H7 (cell line): ENCODE measurements at regions not wholly inside any gene's neighbourhood (a gene's known extent, or its start where the extent isn't known, plus 50 kb on each side); places are given as distances from the start of the nearest gene placed in this dataset.

Experiments
- DNase-seq: peaks from one replicate; pipeline ENCODE4 v3.0.0; 2012
- H3K27me3 ChIP-seq: 2 replicates; pipeline ENCODE4 v1.6.0; 2011; ENCODE audit warnings: mild to moderate bottlenecking, low read length; ENCODE audit not compliant: control insufficient read depth, insufficient read depth
- H3K36me3 ChIP-seq: replicated peaks from 2 replicates; pipeline ENCODE4 v1.5.1; 2011; ENCODE audit warnings: low read length; ENCODE audit not compliant: control insufficient read depth, insufficient read depth
- H3K4me3 ChIP-seq: 2 replicates; pipeline ENCODE4 v1.5.1; 2011; ENCODE audit warnings: low read depth, mild to moderate bottlenecking, control low read depth, low read length, moderate library complexity; ENCODE audit not compliant: insufficient read depth

- no peaks in the 10 kb centered on the region for H3K36me3 ChIP-seq
- no peak overlapping the region for H3K4me3 ChIP-seq
- no peaks in the 10 kb centered on the region for H3K27me3 ChIP-seq
- DNase-seq = no peak
Measured at GRCh38 chr12:42809226-42809625, 219.7 kb upstream of the PRICKLE1 start.

GRCh38 chr12:42807766-42808165, 218.2 kb upstream of the PRICKLE1 start:
- DNase-seq = no peak
- no peaks in the 10 kb centered on the region for H3K36me3 ChIP-seq
- H3K27me3 ChIP-seq = no peaks in the 10 kb centered on the region
- no peak overlapping the region for H3K4me3 ChIP-seq

DNA sequence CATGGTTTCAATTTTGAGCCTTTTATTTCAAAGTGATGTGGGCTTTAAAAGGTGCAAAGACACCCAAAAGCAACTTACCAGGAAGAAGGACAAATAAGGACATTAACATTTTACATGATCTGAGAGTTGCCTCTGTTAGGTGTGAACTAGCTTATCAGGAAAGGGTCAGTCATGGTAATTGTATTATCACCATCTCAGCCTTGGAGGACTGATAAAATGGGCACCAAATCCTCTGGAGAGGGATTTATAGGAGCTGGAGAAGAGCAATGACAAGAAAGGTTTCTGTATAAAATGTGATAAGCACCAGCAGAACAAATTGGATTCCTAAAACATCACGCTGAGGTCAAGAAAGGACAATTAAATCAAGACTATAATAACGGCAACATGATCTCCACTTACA, 217.7 kb upstream of the PRICKLE1 start:
- no peak overlapping the region for H3K4me3 ChIP-seq
- no peaks in the 10 kb centered on the region for H3K36me3 ChIP-seq
- DNase-seq = no peak
- H3K27me3 ChIP-seq = no peaks in the 10 kb centered on the region

GRCh38 chr12:42804928-42805327, 215.4 kb upstream of the PRICKLE1 start:
- H3K36me3 ChIP-seq = no peaks in the 10 kb centered on the region
- DNase-seq = peak; percentile 32
- H3K27me3 ChIP-seq = no peaks in the 10 kb centered on the region
- H3K4me3 ChIP-seq = no peak overlapping the region

- no peaks in the 10 kb centered on the region for H3K27me3 ChIP-seq
- DNase-seq = no peak
- H3K4me3 ChIP-seq = no peak overlapping the region
- no peaks in the 10 kb centered on the region for H3K36me3 ChIP-seq
Measured at GRCh38 chr12:42802785-42803189, 213.2 kb upstream of the PRICKLE1 start.

DNA sequence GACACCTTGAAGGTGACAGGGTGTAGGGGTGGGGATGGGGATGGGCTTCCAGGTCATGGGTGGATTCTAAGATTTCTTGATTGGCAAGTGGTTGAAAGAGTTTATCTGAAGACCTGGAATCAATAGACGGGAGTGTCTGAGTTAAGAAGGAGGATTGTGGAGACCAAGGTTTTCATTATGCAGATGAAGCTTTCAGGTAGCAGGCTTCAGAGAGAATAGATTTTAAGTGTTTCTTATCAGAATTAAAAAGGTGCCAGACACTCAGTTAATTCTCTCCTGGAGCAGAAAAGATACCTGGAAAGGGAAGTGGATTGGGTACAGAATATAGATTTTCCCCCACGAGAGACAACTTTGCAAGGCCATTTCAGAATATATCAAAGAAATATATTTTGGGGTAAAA, 211.7 kb upstream of the PRICKLE1 start:
- H3K4me3 ChIP-seq = no peak overlapping the region
- DNase-seq = no peak
- no peaks in the 10 kb centered on the region for H3K36me3 ChIP-seq
- no peaks in the 10 kb centered on the region for H3K27me3 ChIP-seq

- no peak for DNase-seq
- no peaks in the 10 kb centered on the region for H3K27me3 ChIP-seq
- H3K4me3 ChIP-seq = no peak overlapping the region
- H3K36me3 ChIP-seq = no peaks in the 10 kb centered on the region
Measured at GRCh38 chr12:42799966-42800365, 210.4 kb upstream of the PRICKLE1 start.

DNA sequence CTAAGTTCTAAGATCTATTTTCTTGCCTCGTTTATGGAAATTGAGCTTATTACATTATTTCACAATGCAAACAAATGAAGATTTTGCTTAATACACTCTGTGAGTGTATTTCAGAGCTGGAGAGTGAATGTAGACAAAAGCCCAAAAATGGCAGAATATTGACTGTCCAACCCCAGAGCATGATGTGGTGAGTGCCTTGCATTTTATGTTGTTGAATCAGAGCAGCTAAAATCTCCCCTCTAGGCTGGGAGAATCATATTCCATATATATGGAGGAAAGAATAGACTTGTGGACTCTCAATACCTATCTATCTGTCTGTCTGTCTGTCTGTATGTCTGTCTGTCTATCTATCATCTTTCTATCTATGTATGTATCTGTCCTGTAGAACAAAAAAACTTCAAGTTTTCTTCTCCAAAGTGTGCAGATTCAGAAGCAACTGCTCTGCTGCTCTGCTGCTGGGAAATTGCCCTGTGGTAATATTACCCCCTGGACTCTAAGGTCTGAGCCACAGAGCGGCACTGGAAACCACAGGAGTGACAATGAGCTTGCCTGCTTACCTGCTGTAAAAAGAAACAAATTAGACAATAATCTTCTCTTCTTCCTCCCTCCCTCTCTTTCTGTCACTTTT, 209.4 kb upstream of the PRICKLE1 start:
- Histone ChIP-seq H3K27me3 (no peaks in the 10 kb centered on the region), H3K36me3 (no peaks in the 10 kb centered on the region), H3K4me3 (no peak overlapping the region)
- DNase-seq = no peak

DNA sequence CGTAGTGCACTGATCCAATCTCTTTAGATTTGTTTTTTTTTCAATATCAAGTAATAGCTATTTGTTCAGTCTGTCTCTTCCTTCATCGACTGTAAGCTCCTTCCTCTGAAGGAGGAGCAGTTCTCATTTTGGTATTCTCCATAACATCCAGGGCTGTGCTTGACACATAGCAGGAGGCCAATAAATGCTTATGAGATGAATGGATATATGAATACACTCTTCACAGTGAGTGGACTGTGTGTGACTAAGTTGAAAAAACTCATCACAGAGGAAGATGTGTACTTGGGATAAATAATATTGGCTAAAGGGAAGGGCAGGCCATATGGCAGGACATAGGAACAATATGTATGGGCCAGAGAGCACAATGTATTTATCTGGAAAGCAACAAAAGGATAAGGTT, 205.3 kb upstream of the PRICKLE1 start:
- Histone ChIP-seq H3K36me3 (no peaks in the 10 kb centered on the region), H3K27me3 (no peaks in the 10 kb centered on the region), H3K4me3 (no peak overlapping the region)
- DNase-seq = no peak

- no peak for DNase-seq
- no peaks in the 10 kb centered on the region for H3K27me3 ChIP-seq
- H3K36me3 ChIP-seq = no peaks in the 10 kb centered on the region
- no peak overlapping the region for H3K4me3 ChIP-seq
Measured at GRCh38 chr12:42793166-42793565, 203.6 kb upstream of the PRICKLE1 start.

DNA sequence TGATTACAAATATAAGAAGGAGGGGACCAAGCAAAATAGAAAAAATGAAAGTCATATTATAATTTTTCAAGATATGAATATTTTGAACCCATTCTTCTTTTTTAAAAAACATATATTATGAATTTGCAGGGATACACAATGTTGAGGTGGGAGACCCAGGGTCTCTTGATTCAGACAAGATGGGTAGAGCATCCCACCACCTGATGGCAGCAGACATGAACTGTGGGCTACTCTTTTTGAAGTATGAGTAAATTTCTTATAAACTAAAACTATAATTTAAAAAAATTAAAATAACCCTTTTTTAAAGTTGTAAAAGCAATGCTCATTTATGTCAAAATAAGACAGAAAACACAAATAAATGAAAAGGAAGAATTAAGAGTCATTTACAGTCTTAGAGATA, 202.7 kb upstream of the PRICKLE1 start:
- peak; percentile 36 for DNase-seq
- H3K4me3 ChIP-seq = no peak overlapping the region
- H3K36me3 ChIP-seq = no peaks in the 10 kb centered on the region
- H3K27me3 ChIP-seq = no peaks in the 10 kb centered on the region

DNA sequence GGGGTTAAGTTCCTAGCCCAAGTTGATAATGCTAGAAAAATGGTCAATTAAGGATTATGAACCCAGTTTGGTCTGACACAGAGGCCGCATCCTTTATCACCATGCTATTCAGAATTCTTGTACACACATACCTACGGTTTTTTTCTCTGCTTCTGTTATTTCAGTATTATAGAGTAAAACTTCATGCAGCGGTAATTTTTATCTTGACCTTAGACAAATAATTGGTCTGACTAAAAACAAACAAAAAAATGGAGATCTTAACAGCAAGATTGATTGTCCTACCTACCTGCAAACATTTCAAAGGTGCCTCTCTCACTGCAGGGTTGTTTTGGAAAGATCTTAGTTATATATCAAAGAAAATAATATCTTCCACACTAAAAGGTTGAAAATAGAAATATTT, 201.9 kb upstream of the PRICKLE1 start:
- no peaks in the 10 kb centered on the region for H3K27me3 ChIP-seq
- no peaks in the 10 kb centered on the region for H3K36me3 ChIP-seq
- no peak overlapping the region for H3K4me3 ChIP-seq
- no peak for DNase-seq

- Histone ChIP-seq H3K36me3 (no peaks in the 10 kb centered on the region), H3K27me3 (no peaks in the 10 kb centered on the region), H3K4me3 (no peak overlapping the region)
- DNase-seq = no peak
Measured at GRCh38 chr12:42790761-42791151, 201.2 kb upstream of the PRICKLE1 start.

DNA sequence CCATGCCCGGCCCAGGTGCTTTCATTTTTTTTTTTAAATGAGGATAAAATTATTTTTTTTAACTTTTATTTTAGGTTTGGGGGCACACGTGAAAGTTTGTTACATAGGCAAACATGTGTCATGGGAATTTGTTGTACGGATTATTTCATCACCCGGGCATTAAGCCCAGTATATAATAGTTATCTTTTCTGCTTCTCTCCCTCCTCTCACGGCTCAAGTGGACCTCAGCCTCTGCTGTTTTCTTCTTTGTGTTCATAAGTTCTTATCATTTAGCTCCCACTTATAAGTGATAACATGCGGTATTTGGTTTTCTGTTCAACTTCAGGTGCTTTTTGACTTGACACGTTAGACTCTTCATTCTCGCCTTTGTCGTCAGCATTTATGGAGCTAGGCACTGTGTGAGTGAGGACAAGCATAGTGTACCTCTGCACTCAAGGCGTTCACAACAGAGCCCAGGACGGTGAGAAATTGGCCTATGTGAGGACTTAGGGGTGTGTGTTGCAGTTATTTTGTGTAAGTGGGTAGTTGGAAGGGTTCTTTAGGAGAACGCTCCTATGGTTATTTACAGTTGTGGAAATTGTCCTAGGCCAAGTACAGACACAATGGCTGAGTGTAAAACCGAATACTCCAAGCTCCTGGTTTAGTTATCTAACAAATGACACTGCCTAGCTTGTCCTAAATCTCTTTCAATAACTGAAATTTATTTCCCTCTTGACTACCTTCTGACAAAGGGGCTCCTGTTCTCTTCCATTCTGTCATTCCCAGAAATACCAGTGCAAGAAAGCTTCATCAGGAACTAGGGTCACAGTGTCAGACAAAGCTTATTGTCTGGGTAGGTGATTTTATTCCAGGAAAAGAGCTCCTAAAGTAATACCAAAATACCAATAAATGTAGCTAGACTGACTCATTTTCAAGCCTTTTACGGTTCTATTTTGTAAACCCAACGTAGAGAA, 200.5 kb upstream of the PRICKLE1 start:
- Histone ChIP-seq H3K36me3 (no peaks in the 10 kb centered on the region), H3K27me3 (no peaks in the 10 kb centered on the region), H3K4me3 (no peak overlapping the region)
- DNase-seq = no peak

DNA sequence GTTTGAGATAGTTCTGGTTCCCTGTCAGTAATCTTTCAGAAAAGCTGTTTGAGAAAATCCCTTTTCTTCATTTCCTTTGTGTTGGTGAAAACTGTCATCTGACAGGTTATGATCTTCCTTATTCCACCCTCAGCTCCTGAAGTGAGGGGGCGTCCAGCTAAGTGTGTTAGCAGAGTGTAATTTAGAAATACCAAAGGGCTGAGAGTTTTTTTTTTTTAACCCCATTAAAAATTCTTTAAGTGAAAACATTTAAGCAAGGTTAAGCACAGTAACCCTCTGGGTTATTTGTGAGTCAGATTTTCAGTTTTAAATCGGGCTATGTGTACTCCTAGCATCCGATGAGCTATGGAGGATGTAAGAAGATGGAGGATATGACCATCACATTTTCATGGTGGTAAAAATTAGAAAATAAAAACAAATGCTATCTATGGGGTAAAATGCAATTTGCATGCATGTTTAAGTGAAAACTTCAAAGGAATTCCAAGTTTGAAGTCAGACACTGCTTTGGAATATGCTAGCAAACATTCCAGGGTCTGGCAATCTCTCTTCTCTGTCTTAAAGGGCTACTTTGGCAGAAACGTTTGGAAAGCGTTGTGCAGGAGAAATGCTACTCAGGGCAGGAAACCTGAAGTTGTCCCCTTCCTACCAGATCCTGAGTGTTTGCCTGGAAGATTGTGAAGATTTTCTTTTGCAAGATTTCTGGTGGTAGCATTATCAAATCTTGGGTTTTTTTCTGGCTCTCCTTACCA, 197.0 kb upstream of the PRICKLE1 start:
- Histone ChIP-seq H3K36me3 (no peaks in the 10 kb centered on the region), H3K4me3 (no peak overlapping the region), H3K27me3 (no peaks in the 10 kb centered on the region)
- DNase-seq = no peak
